ENCODE measurements at regions not wholly inside any gene's neighbourhood (a gene's known extent, or its start where the extent isn't known, plus 50 kb on each side); places are given as distances from the start of the nearest gene placed in this dataset.

DNA sequence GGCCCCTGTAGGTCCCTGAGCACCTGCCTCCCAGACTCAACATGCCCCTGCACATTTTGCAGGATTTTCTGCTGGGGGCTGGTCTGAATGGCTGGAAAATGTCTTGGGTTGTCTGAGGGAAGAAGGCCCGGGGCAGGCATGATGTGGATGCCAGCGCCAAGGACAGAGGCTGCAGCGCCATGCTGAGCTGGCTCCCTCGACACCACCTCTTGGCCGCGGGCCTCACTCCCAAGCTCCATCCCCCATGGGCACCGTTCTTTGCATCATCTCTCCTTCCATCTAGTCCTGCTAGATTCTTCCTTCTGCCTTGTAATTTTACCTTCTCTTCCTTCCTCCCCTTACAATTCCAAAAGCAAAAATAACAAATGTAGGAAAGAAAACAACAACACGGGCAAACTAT lies 70.6 kb downstream of the ZIC5 start:
- no peaks in the 10 kb centered on the region for H3K4me1 Mint-ChIP-seq
- H3K79me2 ChIP-seq (ENCODE audit: insufficient read depth, low read length): no peaks in the 10 kb centered on the region

GRCh38 chr13:99898421-99898820 lies 73.1 kb downstream of the ZIC5 start:
- Histone ChIP-seq H3K4me1 (ENCODE audit: control insufficient read depth in 1 of 2, insufficient read depth in 2 of 2, low read length in 2 of 2) (peaks cover 10 to 11% of the 10 kb centered on the region in 2 donors), H2AFZ (ENCODE audit: insufficient read depth, low read depth, low read length, poor library complexity, severe bottlenecking) (no peak overlapping the region), H3K4me3 (replicated peaks in 1 of 3; ENCODE audit: low read depth in 2 of 3, low read length in 3 of 3) (no peak overlapping the region), H3K79me2 (ENCODE audit: insufficient read depth, low read length) (no peaks in the 10 kb centered on the region), H3K36me3 (replicated peaks in 1 of 2; ENCODE audit: control insufficient read depth in 1 of 2, insufficient read depth in 2 of 2, low read length in 2 of 2) (no peaks in the 10 kb centered on the region), H4K20me1 (ENCODE audit: insufficient read depth, low read length) (no peaks in the 10 kb centered on the region), H3K9ac (ENCODE audit: insufficient read depth, low read length, poor library complexity, severe bottlenecking) (no peak overlapping the region), H3K27me3 (ENCODE audit: control insufficient read depth in 2 of 2, insufficient read depth in 2 of 2, low read length in 2 of 2) (peaks cover 37 to 61% of the 10 kb centered on the region in 2 donors), H3K4me2 (replicated peaks; ENCODE audit: extremely low read depth, low read length, poor library complexity, severe bottlenecking) (no peak overlapping the region), H3K27ac (ENCODE audit: low read depth in 1 of 2, low read length in 2 of 2) (no peak overlapping the region), H3K9me3 (replicated peaks in 1 of 2; ENCODE audit: control insufficient read depth in 1 of 2, insufficient read depth in 1 of 2, low read length in 2 of 2) (peaks cover 0 to 5% of the 10 kb centered on the region in 2 donors)
- Mint-ChIP-seq H3K4me1 (peaks cover 13% of the 10 kb centered on the region), H3K9me3 (peaks cover 0 to 9% (median 4%) of the 10 kb centered on the region in 7 donors), H3K4me3 (peak overlapping the region in 1 of 2 donors; percentile 43), H3K36me3 (no peaks in the 10 kb centered on the region), H3K27me3 (ENCODE audit: low read depth in 3 of 3) (peaks cover 57 to 81% (median 66%) of the 10 kb centered on the region in 3 donors), H3K27ac (peak overlapping the region in 1 of 7 donors; percentile 55)
- no peak for TF ChIP-seq CTCF (IDR thresholded peaks at IDR 0.05)
- no peak for DNase-seq
- intact Hi-C loops (cut with micrococcal nuclease): no loop called here
- WGBS (ENCODE audit: insufficient coverage): 96% methylated on average over 5 of the region's 7 CpGs

More for the DNA sequence above, 70.6 kb downstream of the ZIC5 start:
- Mint-ChIP-seq H3K36me3 (no peaks in the 10 kb centered on the region), H3K27me3 (ENCODE audit: low read depth in 3 of 3) (peaks cover 43 to 70% (median 59%) of the 10 kb centered on the region in 3 donors), H3K4me3 (no peak overlapping the region), H3K9me3 (no peaks in the 10 kb centered on the region), H3K27ac (no peak overlapping the region)
- H3K27ac ChIP-seq (ENCODE audit: low read depth in 1 of 2, low read length in 2 of 2): no peak overlapping the region
- no peaks in the 10 kb centered on the region for H4K20me1 ChIP-seq (ENCODE audit: insufficient read depth, low read length)
- H3K9ac ChIP-seq (ENCODE audit: insufficient read depth, low read length, poor library complexity, severe bottlenecking): no peak overlapping the region
- H3K36me3 ChIP-seq (replicated peaks in 1 of 2; ENCODE audit: control insufficient read depth in 1 of 2, insufficient read depth in 2 of 2, low read length in 2 of 2): no peaks in the 10 kb centered on the region
- intact Hi-C loops (cut with micrococcal nuclease): no loop called here
- 97% methylated on average over 6 of the region's 8 CpGs for WGBS (ENCODE audit: insufficient coverage)
- peaks cover 18 to 42% of the 10 kb centered on the region in 2 donors for H3K27me3 ChIP-seq (ENCODE audit: control insufficient read depth in 2 of 2, insufficient read depth in 2 of 2, low read length in 2 of 2)
- peaks cover 0 to 5% of the 10 kb centered on the region in 2 donors for H3K9me3 ChIP-seq (replicated peaks in 1 of 2; ENCODE audit: control insufficient read depth in 1 of 2, insufficient read depth in 1 of 2, low read length in 2 of 2)
- no peak overlapping the region for H2AFZ ChIP-seq (ENCODE audit: insufficient read depth, low read depth, low read length, poor library complexity, severe bottlenecking)
- no peak overlapping the region for H3K4me3 ChIP-seq (replicated peaks in 1 of 3; ENCODE audit: low read depth in 2 of 3, low read length in 3 of 3)
- no peak for TF ChIP-seq CTCF (IDR thresholded peaks at IDR 0.05)
- no peak for DNase-seq
- peaks cover 0 to 2% of the 10 kb centered on the region in 2 donors for H3K4me1 ChIP-seq (ENCODE audit: control insufficient read depth in 1 of 2, insufficient read depth in 2 of 2, low read length in 2 of 2)
- no peak overlapping the region for H3K4me2 ChIP-seq (replicated peaks; ENCODE audit: extremely low read depth, low read length, poor library complexity, severe bottlenecking)
